GM12878 (cell line): ENCODE measurements at regions not wholly inside any gene's neighbourhood (a gene's known extent, or its start where the extent isn't known, plus 50 kb on each side); places are given as distances from the start of the nearest gene placed in this dataset.
A peak's percentile ranks its signal among the peaks of the same experiment; 100 is the strongest.

Experiments
- ASH2L ChIP-seq: fragments of 300-600, 200-600 bp; sonication (generic); IDR thresholded peaks from 2 replicates; pipeline ENCODE4 v1.6.1; 2017; ENCODE audit warnings: low read depth, mild to moderate bottlenecking, borderline replicate concordance
- ATF7 ChIP-seq: fragments of 450-650 bp; IDR thresholded peaks from 2 replicates; pipeline ENCODE4 v1.6.1; 2016; ENCODE audit warnings: low read depth, mild to moderate bottlenecking
- BACH1 ChIP-seq: fragments of 450-650 bp; IDR thresholded peaks from 2 replicates; pipeline ENCODE4 v1.6.1; 2017; ENCODE audit warnings: mild to moderate bottlenecking, borderline replicate concordance
- BCL11A ChIP-seq: IDR thresholded peaks from 2 replicates; pipeline ENCODE4 v1.6.1; 2011; ENCODE audit warnings: low read depth, low read length
- BHLHE40 ChIP-seq, 2 experiments: fragments of 450-650 bp in 1 of 2; IDR thresholded peaks; 2 replicates each; pipeline ENCODE4 v1.6.1; 2011 to 2017; ENCODE audit warnings: low read depth in 2 of 2, borderline replicate concordance in 1 of 2, improper control_type of control experiment in 1 of 2, low read length in 1 of 2, mild to moderate bottlenecking in 1 of 2
- CBFB ChIP-seq: IDR thresholded peaks from 2 replicates; pipeline ENCODE4 v1.6.1; 2016; ENCODE audit warnings: antibody characterized with exemption, low read depth
- CHD2 ChIP-seq: IDR thresholded peaks from 2 replicates; pipeline ENCODE4 v1.6.1; 2011; ENCODE audit warnings: low read depth, low read length, improper control_type of control experiment, borderline replicate concordance
- EED ChIP-seq: sonication (generic); IDR thresholded peaks from 2 replicates; pipeline ENCODE4 v1.6.1; 2016; ENCODE audit warnings: antibody characterized with exemption, low read depth
- FOXK2 ChIP-seq: fragments of 450-650 bp; IDR thresholded peaks from 2 replicates; pipeline ENCODE4 v1.6.1; 2017; ENCODE audit warnings: mild to moderate bottlenecking, moderate library complexity
- FOXM1 ChIP-seq: IDR thresholded peaks from 2 replicates; pipeline ENCODE4 v1.6.1; 2012; ENCODE audit warnings: low read depth, mild to moderate bottlenecking, inconsistent platforms, low read length, moderate library complexity
- GATAD2B ChIP-seq: fragments of 450-650 bp; conservative IDR thresholded peaks from 2 replicates; pipeline ENCODE4 v1.6.1; 2017; ENCODE audit warnings: low read depth, mild to moderate bottlenecking, moderate library complexity
- IKZF2 ChIP-seq, 2 experiments: fragments of 450-650 bp; IDR thresholded peaks; 2 replicates each; pipeline ENCODE4 v1.6.1; 2017; ENCODE audit warnings: mild to moderate bottlenecking in 2 of 2, moderate library complexity in 2 of 2
- IRF4 ChIP-seq: IDR thresholded peaks from 2 replicates; pipeline ENCODE4 v1.6.1; 2011; ENCODE audit warnings: low read depth, low read length
- KLF5 ChIP-seq: fragments of 450-650 bp; IDR thresholded peaks from 2 replicates; pipeline ENCODE4 v1.6.1; 2014; ENCODE audit warnings: mild to moderate bottlenecking; ENCODE audit not compliant: partially characterized antibody
- MEF2B ChIP-seq: fragments of 450-650 bp; IDR thresholded peaks from 2 replicates; pipeline ENCODE4 v1.6.1; 2018; ENCODE audit warnings: mild to moderate bottlenecking, moderate library complexity; ENCODE audit not compliant: partially characterized antibody, poor library complexity, severe bottlenecking
- MXI1 ChIP-seq: fragments of 150-350 bp; IDR thresholded peaks from 2 replicates; pipeline ENCODE4 v1.6.1; 2011; ENCODE audit warnings: low read depth, mild to moderate bottlenecking, inconsistent platforms, low read length, improper control_type of control experiment
- MYC ChIP-seq: IDR thresholded peaks from 2 replicates; pipeline ENCODE4 v1.6.1; 2011; ENCODE audit warnings: mild to moderate bottlenecking, low read length, moderate library complexity, inconsistent platforms; ENCODE audit not compliant: insufficient read depth, insufficient replicate concordance, insufficient read length, severe bottlenecking
- NFIC ChIP-seq: IDR thresholded peaks from 2 replicates; pipeline ENCODE4 v1.6.1; 2012; ENCODE audit warnings: low read depth, mild to moderate bottlenecking, inconsistent platforms, low read length, moderate library complexity
- POU2F2 ChIP-seq: IDR thresholded peaks from 3 replicates; pipeline ENCODE4 v1.6.1; 2011; ENCODE audit warnings: low read depth, mild to moderate bottlenecking, low read length, borderline replicate concordance
- RCOR1 ChIP-seq: conservative IDR thresholded peaks from 2 replicates; pipeline ENCODE4 v1.6.1; 2012; ENCODE audit warnings: low read depth, low read length, improper control_type of control experiment
- RUNX3 ChIP-seq: IDR thresholded peaks from 2 replicates; pipeline ENCODE4 v1.6.1; 2012; ENCODE audit warnings: low read length, inconsistent platforms
- SMC3 ChIP-seq: IDR thresholded peaks from 2 replicates; pipeline ENCODE4 v1.6.1; 2011; ENCODE audit warnings: low read length, improper control_type of control experiment, borderline replicate concordance
- ZBED1 ChIP-seq: IDR thresholded peaks from 2 replicates; pipeline ENCODE4 v1.6.1; 2016; ENCODE audit warnings: borderline replicate concordance
- ZNF217 ChIP-seq: fragments of 450-650 bp; IDR thresholded peaks from 2 replicates; pipeline ENCODE4 v1.6.1; 2017; ENCODE audit warnings: antibody characterized with exemption, mild to moderate bottlenecking
- ZNF274 ChIP-seq: IDR thresholded peaks from one replicate; pipeline ENCODE4 v1.8.0; 2011; ENCODE audit not compliant: insufficient read length, insufficient read depth
- TF ChIP-seq, protein P1 (sequence below): IDR thresholded peaks from 2 replicates; pipeline ENCODE4 v1.6.1; 2012; ENCODE audit warnings: improper control_type of control experiment, low read depth, low read length; ENCODE audit not compliant: insufficient replicate concordance
- TF ChIP-seq, protein P2 (sequence below): fragments of 450-650 bp; IDR thresholded peaks from 2 replicates; pipeline ENCODE4 v1.6.1; 2016; ENCODE audit warnings: mild to moderate bottlenecking

GRCh38 chr12:68482660-68483059, 128.0 kb upstream of the RAP1B start (continued):
- TF ChIP-seq, protein P1, sequence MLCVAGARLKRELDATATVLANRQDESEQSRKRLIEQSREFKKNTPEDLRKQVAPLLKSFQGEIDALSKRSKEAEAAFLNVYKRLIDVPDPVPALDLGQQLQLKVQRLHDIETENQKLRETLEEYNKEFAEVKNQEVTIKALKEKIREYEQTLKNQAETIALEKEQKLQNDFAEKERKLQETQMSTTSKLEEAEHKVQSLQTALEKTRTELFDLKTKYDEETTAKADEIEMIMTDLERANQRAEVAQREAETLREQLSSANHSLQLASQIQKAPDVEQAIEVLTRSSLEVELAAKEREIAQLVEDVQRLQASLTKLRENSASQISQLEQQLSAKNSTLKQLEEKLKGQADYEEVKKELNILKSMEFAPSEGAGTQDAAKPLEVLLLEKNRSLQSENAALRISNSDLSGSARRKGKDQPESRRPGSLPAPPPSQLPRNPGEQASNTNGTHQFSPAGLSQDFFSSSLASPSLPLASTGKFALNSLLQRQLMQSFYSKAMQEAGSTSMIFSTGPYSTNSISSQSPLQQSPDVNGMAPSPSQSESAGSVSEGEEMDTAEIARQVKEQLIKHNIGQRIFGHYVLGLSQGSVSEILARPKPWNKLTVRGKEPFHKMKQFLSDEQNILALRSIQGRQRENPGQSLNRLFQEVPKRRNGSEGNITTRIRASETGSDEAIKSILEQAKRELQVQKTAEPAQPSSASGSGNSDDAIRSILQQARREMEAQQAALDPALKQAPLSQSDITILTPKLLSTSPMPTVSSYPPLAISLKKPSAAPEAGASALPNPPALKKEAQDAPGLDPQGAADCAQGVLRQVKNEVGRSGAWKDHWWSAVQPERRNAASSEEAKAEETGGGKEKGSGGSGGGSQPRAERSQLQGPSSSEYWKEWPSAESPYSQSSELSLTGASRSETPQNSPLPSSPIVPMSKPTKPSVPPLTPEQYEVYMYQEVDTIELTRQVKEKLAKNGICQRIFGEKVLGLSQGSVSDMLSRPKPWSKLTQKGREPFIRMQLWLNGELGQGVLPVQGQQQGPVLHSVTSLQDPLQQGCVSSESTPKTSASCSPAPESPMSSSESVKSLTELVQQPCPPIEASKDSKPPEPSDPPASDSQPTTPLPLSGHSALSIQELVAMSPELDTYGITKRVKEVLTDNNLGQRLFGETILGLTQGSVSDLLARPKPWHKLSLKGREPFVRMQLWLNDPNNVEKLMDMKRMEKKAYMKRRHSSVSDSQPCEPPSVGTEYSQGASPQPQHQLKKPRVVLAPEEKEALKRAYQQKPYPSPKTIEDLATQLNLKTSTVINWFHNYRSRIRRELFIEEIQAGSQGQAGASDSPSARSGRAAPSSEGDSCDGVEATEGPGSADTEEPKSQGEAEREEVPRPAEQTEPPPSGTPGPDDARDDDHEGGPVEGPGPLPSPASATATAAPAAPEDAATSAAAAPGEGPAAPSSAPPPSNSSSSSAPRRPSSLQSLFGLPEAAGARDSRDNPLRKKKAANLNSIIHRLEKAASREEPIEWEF, result peak; percentile 57
- no peak for TF ChIP-seq ZNF274
- TF ChIP-seq SMC3, result no peak
- TF ChIP-seq ASH2L, result no peak
- TF ChIP-seq ATF7, result peak; percentile 71; the same call in 1 of the 2 replicates
- peak; percentile 33 for TF ChIP-seq KLF5
- 0 out of 2 replicates have a peak, but pooled peaks have one; percentile 52 for TF ChIP-seq CBFB
- no peak for TF ChIP-seq MYC
- peak; percentile 71 to 72 for TF ChIP-seq IKZF2 (IDR thresholded peaks at IDR 0.05)
- TF ChIP-seq RCOR1, result peak; percentile 58; the same call in 1 of the 2 replicates
- TF ChIP-seq NFIC, result peak; percentile 43; the same call in 1 of the 2 replicates
- peak; percentile 39; the same call in 1 of the 2 replicates for TF ChIP-seq BACH1
- peak; percentile 41; the same call in 1 of the 2 replicates for TF ChIP-seq BCL11A
- TF ChIP-seq ZNF217, result 0 out of 2 replicates have a peak, but pooled peaks have one; percentile 24
- peak; percentile 93 for TF ChIP-seq RUNX3
- TF ChIP-seq, protein P2, sequence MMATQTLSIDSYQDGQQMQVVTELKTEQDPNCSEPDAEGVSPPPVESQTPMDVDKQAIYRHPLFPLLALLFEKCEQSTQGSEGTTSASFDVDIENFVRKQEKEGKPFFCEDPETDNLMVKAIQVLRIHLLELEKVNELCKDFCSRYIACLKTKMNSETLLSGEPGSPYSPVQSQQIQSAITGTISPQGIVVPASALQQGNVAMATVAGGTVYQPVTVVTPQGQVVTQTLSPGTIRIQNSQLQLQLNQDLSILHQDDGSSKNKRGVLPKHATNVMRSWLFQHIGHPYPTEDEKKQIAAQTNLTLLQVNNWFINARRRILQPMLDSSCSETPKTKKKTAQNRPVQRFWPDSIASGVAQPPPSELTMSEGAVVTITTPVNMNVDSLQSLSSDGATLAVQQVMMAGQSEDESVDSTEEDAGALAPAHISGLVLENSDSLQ, result peak; percentile 45; the same call in 1 of the 2 replicates
- peak; percentile 77; the same call in 2 of the 3 replicates for TF ChIP-seq POU2F2
- 0 out of 2 replicates have a peak, but pooled peaks have one; percentile 33 for TF ChIP-seq CHD2
- TF ChIP-seq FOXM1, result peak; percentile 82; the same call in 1 of the 2 replicates
- TF ChIP-seq MEF2B, result peak; percentile 46
- TF ChIP-seq MXI1, result peak; percentile 71
- peak in 1 of 2 experiments; percentile 42; a peak in 1 of 4 replicates for TF ChIP-seq BHLHE40 (IDR thresholded peaks at IDR 0.05; ENCODE audit: borderline replicate concordance in 1 of 2, low read depth in 2 of 2, low read length in 1 of 2)
- peak; percentile 31; the same call in 1 of the 2 replicates for TF ChIP-seq EED
- no peak for TF ChIP-seq FOXK2
- TF ChIP-seq ZBED1, result peak; percentile 81
- TF ChIP-seq GATAD2B, result 0 out of 2 replicates have a peak, but pooled peaks have one; percentile 42
- peak; percentile 44; the same call in 1 of the 2 replicates for TF ChIP-seq IRF4
